Liver (tissue), 3 donors: ENCODE measurements at regions not wholly inside any gene's neighbourhood (a gene's known extent, or its start where the extent isn't known, plus 50 kb on each side); places are given as distances from the start of the nearest gene placed in this dataset.

Experiments
- CTCF ChIP-seq: fragments of 150-350 bp; IDR thresholded peaks from 2 replicates; pipeline ENCODE4 v1.5.1; 2017; ENCODE audit warnings: improper control_type of control experiment, low read depth, low read length; ENCODE audit not compliant: missing input control
- EGR1 ChIP-seq, 2 donors: IDR thresholded peaks; 2 replicates each; pipeline ENCODE4 v1.6.1; 2016 to 2018; ENCODE audit warnings: antibody characterized with exemption in 2 of 2, low read depth in 2 of 2
- HNF4A ChIP-seq, 2 donors: conservative IDR thresholded peaks; 2 replicates each; pipeline ENCODE4 v1.6.1; 2016; ENCODE audit warnings: antibody characterized with exemption in 2 of 2, mild to moderate bottlenecking in 2 of 2
- JUND ChIP-seq, 2 donors: IDR thresholded peaks; 2 replicates each; pipeline ENCODE4 v1.6.1; 2016; ENCODE audit warnings: antibody characterized with exemption in 2 of 2
- MAX ChIP-seq: IDR thresholded peaks from 2 replicates; pipeline ENCODE4 v1.6.1; 2016; ENCODE audit warnings: antibody characterized with exemption
- NR2F2 ChIP-seq: IDR thresholded peaks from 2 replicates; pipeline ENCODE4 v1.6.1; 2016; ENCODE audit warnings: antibody characterized with exemption
- RAD21 ChIP-seq, 2 donors: IDR thresholded peaks; 2 replicates each; pipeline ENCODE4 v1.6.1; 2016; ENCODE audit warnings: antibody characterized with exemption in 2 of 2, mild to moderate bottlenecking in 2 of 2
- REST ChIP-seq: IDR thresholded peaks from 2 replicates; pipeline ENCODE4 v1.6.1; 2016; ENCODE audit warnings: antibody characterized with exemption, mild to moderate bottlenecking
- TF ChIP-seq, protein P1 (sequence below): IDR thresholded peaks from 2 replicates; pipeline ENCODE4 v1.6.1; 2016; ENCODE audit warnings: antibody characterized with exemption
- TF ChIP-seq, protein P2 (sequence below): IDR thresholded peaks from 2 replicates; pipeline ENCODE4 v1.6.1; 2016; ENCODE audit warnings: antibody characterized with exemption
- donor health status: healthy.
- donor health status: healthy.

DNA sequence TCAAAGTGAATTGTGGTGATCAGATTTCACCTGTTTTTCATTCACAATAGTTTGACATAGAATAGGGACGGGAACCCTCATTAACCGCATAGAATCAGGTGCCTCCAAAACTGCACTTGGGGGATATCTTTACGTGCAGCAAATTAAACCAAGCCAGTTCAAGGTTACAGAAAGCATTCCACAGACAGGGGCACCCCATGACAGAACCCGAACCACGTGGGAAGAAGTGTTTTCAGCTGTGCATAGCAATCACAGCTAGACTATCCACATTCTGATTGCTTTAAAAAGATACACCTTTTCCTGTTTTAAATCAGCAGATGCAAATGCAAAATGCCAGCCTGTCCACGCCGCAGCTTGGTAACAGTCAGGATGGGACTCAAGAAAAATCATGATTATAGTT, 205.8 kb downstream of the ANAPC1 start:
- TF ChIP-seq CTCF (no peak), EGR1 (IDR thresholded peaks at IDR 0.05; ENCODE audit: low read depth in 2 of 2) (no peak), RAD21 (IDR thresholded peaks at IDR 0.05) (no peak), REST (no peak), HNF4A (conservative IDR thresholded peaks at IDR 0.05) (no peak), NR2F2 (no peak), JUND (IDR thresholded peaks at IDR 0.05) (no peak), MAX (no peak)
- TF ChIP-seq, protein P1, sequence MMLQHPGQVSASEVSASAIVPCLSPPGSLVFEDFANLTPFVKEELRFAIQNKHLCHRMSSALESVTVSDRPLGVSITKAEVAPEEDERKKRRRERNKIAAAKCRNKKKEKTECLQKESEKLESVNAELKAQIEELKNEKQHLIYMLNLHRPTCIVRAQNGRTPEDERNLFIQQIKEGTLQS, result no peak
- TF ChIP-seq, protein P2, sequence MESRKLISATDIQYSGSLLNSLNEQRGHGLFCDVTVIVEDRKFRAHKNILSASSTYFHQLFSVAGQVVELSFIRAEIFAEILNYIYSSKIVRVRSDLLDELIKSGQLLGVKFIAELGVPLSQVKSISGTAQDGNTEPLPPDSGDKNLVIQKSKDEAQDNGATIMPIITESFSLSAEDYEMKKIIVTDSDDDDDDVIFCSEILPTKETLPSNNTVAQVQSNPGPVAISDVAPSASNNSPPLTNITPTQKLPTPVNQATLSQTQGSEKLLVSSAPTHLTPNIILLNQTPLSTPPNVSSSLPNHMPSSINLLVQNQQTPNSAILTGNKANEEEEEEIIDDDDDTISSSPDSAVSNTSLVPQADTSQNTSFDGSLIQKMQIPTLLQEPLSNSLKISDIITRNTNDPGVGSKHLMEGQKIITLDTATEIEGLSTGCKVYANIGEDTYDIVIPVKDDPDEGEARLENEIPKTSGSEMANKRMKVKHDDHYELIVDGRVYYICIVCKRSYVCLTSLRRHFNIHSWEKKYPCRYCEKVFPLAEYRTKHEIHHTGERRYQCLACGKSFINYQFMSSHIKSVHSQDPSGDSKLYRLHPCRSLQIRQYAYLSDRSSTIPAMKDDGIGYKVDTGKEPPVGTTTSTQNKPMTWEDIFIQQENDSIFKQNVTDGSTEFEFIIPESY, result no peak
